Progenitor cell of endocrine pancreas (in vitro differentiated cells): ENCODE measurements at regions not wholly inside any gene's neighbourhood (a gene's known extent, or its start where the extent isn't known, plus 50 kb on each side); places are given as distances from the start of the nearest gene placed in this dataset.

ENCODE experiments used
- DNase-seq: peaks from one replicate; pipeline ENCODE4 v3.0.0; 2021; ENCODE audit warnings: low spot score; ENCODE audit not compliant: unreplicated experiment
- H3K27ac Mint-ChIP-seq: 2 replicates; pipeline ENCODE4 v1.8.0; 2021; ENCODE audit warnings: mild to moderate bottlenecking, moderate library complexity, mixed read lengths
- H3K27me3 Mint-ChIP-seq: 2 replicates; pipeline ENCODE4 v1.8.0; 2021; ENCODE audit warnings: mixed read lengths
- H3K36me3 Mint-ChIP-seq: 2 replicates; pipeline ENCODE4 v1.8.0; 2022; ENCODE audit warnings: mixed read lengths; ENCODE audit not compliant: insufficient read depth
- H3K4me1 Mint-ChIP-seq: 2 replicates; pipeline ENCODE4 v1.8.0; 2021; ENCODE audit warnings: low read depth, mixed read lengths
- H3K4me3 Mint-ChIP-seq: 2 replicates; pipeline ENCODE4 v1.8.0; 2021; ENCODE audit warnings: low read depth, mild to moderate bottlenecking, moderate library complexity, mixed read lengths
- H3K9me3 Mint-ChIP-seq: 2 replicates; pipeline ENCODE4 v1.8.0; 2021; ENCODE audit warnings: low read depth, mixed read lengths
- CTCF ChIP-seq: fragments of 200-600 bp; sonication (generic); IDR thresholded peaks from one replicate; pipeline ENCODE4 v1.5.0; 2021; ENCODE audit warnings: antibody characterized with exemption, mild to moderate bottlenecking; ENCODE audit not compliant: unreplicated experiment

GRCh38 chr11:15738931-15739330 is 617.4 kb downstream of the SOX6 start:
- TF ChIP-seq CTCF, result no peak
- Mint-ChIP-seq H3K9me3 (peaks cover 3% of the 10 kb centered on the region), H3K27me3 (peaks cover 17% of the 10 kb centered on the region), H3K4me1 (no peaks in the 10 kb centered on the region), H3K27ac (no peak overlapping the region), H3K36me3 (no peaks in the 10 kb centered on the region), H3K4me3 (no peak overlapping the region)
- DNase-seq, result no peak

GRCh38 chr11:15742626-15743519 is 613.5 kb downstream of the SOX6 start:
- no peak for DNase-seq
- peaks cover 12% of the 10 kb centered on the region for H3K27me3 Mint-ChIP-seq
- H3K9me3 Mint-ChIP-seq, result peaks cover 5% of the 10 kb centered on the region
- H3K4me1 Mint-ChIP-seq, result no peaks in the 10 kb centered on the region
- no peak for TF ChIP-seq CTCF
- no peak overlapping the region for H3K27ac Mint-ChIP-seq
- no peak overlapping the region for H3K4me3 Mint-ChIP-seq
- no peaks in the 10 kb centered on the region for H3K36me3 Mint-ChIP-seq

- no peak overlapping the region for H3K27ac Mint-ChIP-seq
- peaks cover 5% of the 10 kb centered on the region for H3K9me3 Mint-ChIP-seq
- no peak for TF ChIP-seq CTCF
- H3K27me3 Mint-ChIP-seq, result peaks cover 14% of the 10 kb centered on the region
- DNase-seq, result no peak
- H3K4me1 Mint-ChIP-seq, result no peaks in the 10 kb centered on the region
- H3K36me3 Mint-ChIP-seq, result no peaks in the 10 kb centered on the region
- no peak overlapping the region for H3K4me3 Mint-ChIP-seq
Measured at GRCh38 chr11:15744693-15745092, 611.7 kb downstream of the SOX6 start.

- Mint-ChIP-seq H3K4me1 (no peaks in the 10 kb centered on the region), H3K36me3 (no peaks in the 10 kb centered on the region), H3K9me3 (peaks cover 5% of the 10 kb centered on the region), H3K4me3 (no peak overlapping the region), H3K27me3 (peaks cover 11% of the 10 kb centered on the region), H3K27ac (no peak overlapping the region)
- TF ChIP-seq CTCF, result no peak
- DNase-seq, result no peak
Measured at GRCh38 chr11:15745266-15745665, 611.1 kb downstream of the SOX6 start.

GRCh38 chr11:15747671-15748070 is 608.7 kb downstream of the SOX6 start:
- TF ChIP-seq CTCF, result no peak
- Mint-ChIP-seq H3K27ac (no peak overlapping the region), H3K9me3 (peaks cover 5% of the 10 kb centered on the region), H3K4me1 (no peaks in the 10 kb centered on the region), H3K4me3 (no peak overlapping the region), H3K27me3 (peaks cover 11% of the 10 kb centered on the region), H3K36me3 (no peaks in the 10 kb centered on the region)
- DNase-seq, result no peak
